ENCODE measurements at regions not wholly inside any gene's neighbourhood (a gene's known extent, or its start where the extent isn't known, plus 50 kb on each side); places are given as distances from the start of the nearest gene placed in this dataset.
"Not testable (repeated sequence)": the region's sequence is repeated elsewhere in the genome, so short reads cannot be mapped to it uniquely, and the experiment has no call there.

GRCh38 chr14:37816743-37817295 lies 221.4 kb downstream of the TTC6 start:
- no peak overlapping the region for H2AFZ ChIP-seq (ENCODE audit: low read length)
- H3F3A ChIP-seq (ENCODE audit: low read depth) = no peaks in the 10 kb centered on the region
- no peaks in the 10 kb centered on the region for H4K20me1 ChIP-seq (ENCODE audit: insufficient read depth, low read length, poor library complexity, severe bottlenecking)
- H3K4me1 ChIP-seq (ENCODE audit: insufficient read depth, low read length, poor library complexity, severe bottlenecking) = no peaks in the 10 kb centered on the region
- no peak overlapping the region for H3K9ac ChIP-seq (ENCODE audit: low read depth, low read length, poor library complexity, severe bottlenecking)
- no peaks in the 10 kb centered on the region for H3K27me3 ChIP-seq (ENCODE audit: insufficient read depth, low read length, poor library complexity, severe bottlenecking)
- no peaks in the 10 kb centered on the region for H3K9me2 ChIP-seq (replicated peaks; ENCODE audit: low read depth, low read length)
- no peaks in the 10 kb centered on the region for H3K9me3 ChIP-seq (ENCODE audit: insufficient read depth, low read depth, low read length)
- TF ChIP-seq EZH2phosphoT487 (IDR thresholded peaks at IDR 0.05; ENCODE audit: borderline replicate concordance) (no peak), CTCF (conservative IDR thresholded peaks at IDR 0.05; ENCODE audit: low read length) (no peak)
- no peak overlapping the region for H3K4me3 ChIP-seq (ENCODE audit: low read length, poor library complexity, severe bottlenecking)
- H3K4me2 ChIP-seq (ENCODE audit: low read depth, low read length, poor library complexity, severe bottlenecking) = no peak overlapping the region
- no peaks in the 10 kb centered on the region for H3K79me2 ChIP-seq (ENCODE audit: insufficient read depth, low read length)
- H3K36me3 ChIP-seq (ENCODE audit: insufficient read depth, low read length) = no peaks in the 10 kb centered on the region

GRCh38 chr14:37819155-37820015 lies 224.0 kb downstream of the TTC6 start:
- Histone ChIP-seq H3K79me2 (ENCODE audit: insufficient read depth, low read length) (no peaks in the 10 kb centered on the region), H2AFZ (ENCODE audit: low read length) (no peak overlapping the region), H3K27me3 (ENCODE audit: insufficient read depth, low read length, poor library complexity, severe bottlenecking) (no peaks in the 10 kb centered on the region), H4K20me1 (ENCODE audit: insufficient read depth, low read length, poor library complexity, severe bottlenecking) (no peaks in the 10 kb centered on the region), H3K9me3 (ENCODE audit: insufficient read depth, low read depth, low read length) (no peaks in the 10 kb centered on the region), H3K4me2 (ENCODE audit: low read depth, low read length, poor library complexity, severe bottlenecking) (no peak overlapping the region), H3K9ac (ENCODE audit: low read depth, low read length, poor library complexity, severe bottlenecking) (no peak overlapping the region), H3K4me3 (ENCODE audit: low read length, poor library complexity, severe bottlenecking) (no peak overlapping the region), H3K4me1 (ENCODE audit: insufficient read depth, low read length, poor library complexity, severe bottlenecking) (no peaks in the 10 kb centered on the region), H3F3A (ENCODE audit: low read depth) (no peaks in the 10 kb centered on the region), H3K36me3 (ENCODE audit: insufficient read depth, low read length) (no peaks in the 10 kb centered on the region), H3K9me2 (replicated peaks; ENCODE audit: low read depth, low read length) (no peaks in the 10 kb centered on the region)
- TF ChIP-seq EZH2phosphoT487 (IDR thresholded peaks at IDR 0.05; ENCODE audit: borderline replicate concordance) (no peak), CTCF (conservative IDR thresholded peaks at IDR 0.05; ENCODE audit: low read length) (no peak)

DNA sequence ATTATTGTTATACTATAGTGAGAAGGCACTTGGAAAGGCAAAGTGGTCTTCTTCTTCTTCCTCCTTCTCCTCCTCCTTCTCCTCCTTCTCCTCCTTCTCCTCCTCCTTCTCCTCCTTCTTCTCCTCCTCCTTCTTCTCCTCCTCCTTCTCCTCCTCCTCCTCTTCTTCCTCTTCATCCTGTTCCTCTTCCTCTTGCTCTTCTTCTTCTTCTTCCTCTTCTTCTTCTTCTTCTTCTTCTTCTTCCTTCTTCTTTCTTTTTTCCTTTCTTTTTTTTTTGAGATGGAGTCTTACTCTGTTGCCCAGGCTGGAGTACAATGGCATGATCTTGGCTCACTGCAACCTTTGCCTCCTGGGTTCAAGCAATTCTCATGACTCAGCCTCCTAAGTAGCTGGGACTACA lies 225.4 kb downstream of the TTC6 start:
- not testable (repeated sequence) for H3K36me3 ChIP-seq (ENCODE audit: insufficient read depth, low read length); H3F3A ChIP-seq (ENCODE audit: low read depth); H3K9ac ChIP-seq (ENCODE audit: low read depth, low read length, poor library complexity, severe bottlenecking); H3K79me2 ChIP-seq (ENCODE audit: insufficient read depth, low read length); H3K4me1 ChIP-seq (ENCODE audit: insufficient read depth, low read length, poor library complexity, severe bottlenecking); H3K4me2 ChIP-seq (ENCODE audit: low read depth, low read length, poor library complexity, severe bottlenecking); H2AFZ ChIP-seq (ENCODE audit: low read length); H3K9me3 ChIP-seq (ENCODE audit: insufficient read depth, low read depth, low read length); H3K4me3 ChIP-seq (ENCODE audit: low read length, poor library complexity, severe bottlenecking); H3K9me2 ChIP-seq (replicated peaks; ENCODE audit: low read depth, low read length); H3K27me3 ChIP-seq (ENCODE audit: insufficient read depth, low read length, poor library complexity, severe bottlenecking); H4K20me1 ChIP-seq (ENCODE audit: insufficient read depth, low read length, poor library complexity, severe bottlenecking)

Measured in Loucy (cell line).